Epithelial cell of prostate (primary cell): ENCODE measurements at regions not wholly inside any gene's neighbourhood (a gene's known extent, or its start where the extent isn't known, plus 50 kb on each side); places are given as distances from the start of the nearest gene placed in this dataset.
"Not testable (repeated sequence)": the region's sequence is repeated elsewhere in the genome, so short reads cannot be mapped to it uniquely, and the experiment has no call there.

ENCODE experiments used
- DNase-seq: peaks from one replicate; pipeline ENCODE4 v3.0.0-alpha.2; 2011; ENCODE audit warnings: low read depth, low spot score
- H3K27ac ChIP-seq: fragments of 450-650 bp; 2 replicates; pipeline ENCODE4 v1.5.1; 2017; ENCODE audit warnings: mild to moderate bottlenecking

- peak; percentile 65 for DNase-seq
- no peak overlapping the region for H3K27ac ChIP-seq
These were observed 129.1 kb downstream of the TNFRSF21 start for GRCh38 chr6:47180633-47181032.

- no peak overlapping the region for H3K27ac ChIP-seq
- no peak for DNase-seq
These were observed 130.4 kb downstream of the TNFRSF21 start for GRCh38 chr6:47179286-47179685.

- H3K27ac ChIP-seq: no peak overlapping the region
- no peak for DNase-seq
These were observed 133.5 kb upstream of the ADGRF1 start for GRCh38 chr6:47175656-47176055.

DNA sequence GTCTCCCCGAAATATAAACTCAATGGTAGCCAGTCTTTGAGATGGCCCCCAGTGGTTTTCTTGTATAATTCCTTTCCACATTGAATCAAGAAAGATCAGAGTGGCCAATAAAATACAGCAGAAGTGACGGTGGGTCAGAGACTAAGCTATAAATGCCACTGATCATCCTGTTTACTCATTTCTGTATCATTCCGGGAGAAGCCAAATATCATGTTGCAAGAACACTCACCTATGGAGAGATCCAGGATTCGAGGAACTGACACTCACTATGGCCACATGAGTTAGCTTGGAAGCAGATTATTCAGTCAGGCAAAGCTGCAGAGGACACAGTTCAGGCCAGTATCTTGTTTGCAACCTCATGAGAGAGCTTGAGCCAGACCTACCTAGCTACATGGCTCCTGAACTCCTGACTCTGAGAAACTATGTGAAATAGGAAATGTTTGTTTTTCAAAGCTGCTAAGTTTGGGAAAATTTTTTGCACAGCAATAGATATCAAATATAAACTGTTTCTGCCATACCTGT, 132.4 kb upstream of the ADGRF1 start:
- H3K27ac ChIP-seq: peak overlapping the region; percentile 7
- DNase-seq: no peak

DNA sequence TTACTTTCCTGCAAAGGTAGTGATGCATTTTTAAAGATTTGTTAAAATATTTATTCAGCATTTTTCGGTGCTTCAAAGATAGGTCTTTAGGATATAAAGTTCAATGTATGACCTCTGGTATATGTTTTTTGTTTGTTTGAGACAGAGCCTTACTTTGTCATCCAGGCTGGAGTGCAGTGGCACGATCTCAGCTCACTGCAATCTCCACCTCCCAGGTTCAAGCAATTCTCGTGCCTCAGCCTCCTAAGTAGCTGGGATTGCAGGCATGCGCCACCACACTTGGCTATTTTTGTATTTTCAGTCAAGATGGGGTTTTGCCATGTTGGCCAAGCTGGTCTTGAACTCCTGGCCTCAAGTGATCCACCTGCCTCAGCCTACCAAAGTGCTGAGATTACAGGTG, 131.9 kb upstream of the ADGRF1 start:
- H3K27ac ChIP-seq: peak overlapping the region; percentile 7
- not testable (repeated sequence) for DNase-seq

- not testable (repeated sequence) for DNase-seq, H3K27ac ChIP-seq
These were observed 131.0 kb upstream of the ADGRF1 start for GRCh38 chr6:47173145-47173544.

DNA sequence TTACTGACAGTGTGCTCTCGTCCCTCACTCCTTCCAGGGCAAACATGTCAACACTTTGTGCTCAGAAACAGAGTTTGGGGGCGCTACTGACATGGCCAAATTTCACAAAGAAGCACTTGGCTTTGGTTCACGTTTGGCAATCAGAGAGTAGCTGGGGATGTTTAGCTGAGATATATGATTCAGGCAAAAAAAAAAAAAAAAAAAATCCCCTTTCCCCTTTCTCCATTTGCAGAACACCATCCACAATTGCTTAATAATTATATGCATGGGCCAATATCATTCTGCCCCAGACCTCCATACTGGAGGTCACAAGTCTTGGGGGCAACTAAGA, 128.4 kb upstream of the ADGRF1 start:
- H3K27ac ChIP-seq: peak overlapping the region; percentile 88
- no peak for DNase-seq

- DNase-seq: peak; percentile 92
- H3K27ac ChIP-seq: peak overlapping the region; percentile 88
These were observed 127.9 kb upstream of the ADGRF1 start for GRCh38 chr6:47169785-47170616.

- H3K27ac ChIP-seq: peak overlapping the region; percentile 88
- peak; percentile 100 for DNase-seq
These were observed 126.0 kb upstream of the ADGRF1 start for GRCh38 chr6:47168180-47168579.

DNA sequence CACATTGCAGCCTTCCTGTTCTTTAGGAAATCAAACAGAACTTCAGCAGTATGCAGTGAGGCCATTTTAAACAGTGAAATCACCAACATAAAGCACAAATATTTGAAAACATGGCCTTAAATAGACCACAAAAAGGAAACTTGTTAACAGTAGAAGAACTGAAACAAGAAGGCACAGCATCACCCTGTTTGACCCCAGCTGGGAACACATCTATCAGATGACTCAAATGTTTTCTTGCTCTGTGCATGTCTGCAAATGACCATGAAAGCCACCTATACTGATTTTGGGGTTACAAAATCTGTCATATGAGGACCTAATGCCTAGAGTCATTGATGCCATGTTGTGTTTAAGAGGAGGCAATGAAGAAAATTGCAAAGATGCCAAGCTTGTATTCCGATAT, 123.8 kb upstream of the ADGRF1 start:
- DNase-seq: no peak
- H3K27ac ChIP-seq: no peak overlapping the region

GRCh38 chr6:47164877-47165276, 122.7 kb upstream of the ADGRF1 start:
- no peak overlapping the region for H3K27ac ChIP-seq
- DNase-seq: no peak

DNA sequence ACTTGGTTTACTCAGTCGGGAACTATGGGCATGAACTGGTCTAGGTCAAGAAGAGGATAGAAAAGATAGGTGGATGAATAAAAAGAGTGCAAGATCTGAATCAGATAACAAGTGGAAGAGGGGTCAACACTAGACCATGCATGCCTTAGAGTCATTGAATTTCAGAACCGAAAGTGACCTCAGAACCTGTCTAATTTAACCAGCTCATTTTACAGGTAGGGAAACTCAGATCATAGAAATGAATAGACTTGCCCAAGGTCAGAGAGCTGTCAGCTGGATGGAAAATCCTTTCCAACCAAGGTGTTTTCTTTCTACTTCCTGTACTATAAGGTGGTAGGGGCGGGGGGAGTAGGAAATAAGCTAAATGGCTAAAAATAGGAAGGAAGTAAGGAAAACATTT, 121.4 kb upstream of the ADGRF1 start:
- no peak for DNase-seq
- no peak overlapping the region for H3K27ac ChIP-seq

DNA sequence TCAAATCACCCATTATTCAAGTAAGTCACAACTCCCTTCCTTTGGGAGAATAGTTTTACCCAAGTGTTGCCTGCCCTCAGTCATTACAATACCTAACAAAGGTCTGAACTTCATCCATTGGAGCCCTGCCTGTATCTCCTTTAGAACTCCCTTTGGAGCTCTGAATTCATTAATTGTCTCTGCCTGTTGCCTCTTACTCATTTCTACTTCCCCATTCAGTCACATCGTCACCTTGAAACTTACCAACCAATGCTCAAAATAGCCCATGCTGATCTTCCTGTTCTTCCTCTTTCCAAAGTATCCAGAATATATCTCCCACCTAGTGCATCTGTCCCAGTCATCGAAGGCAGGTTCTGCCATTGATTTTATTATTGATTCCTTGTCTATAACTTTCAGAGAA, 120.7 kb upstream of the ADGRF1 start:
- peak overlapping the region; percentile 75 for H3K27ac ChIP-seq
- no peak for DNase-seq

DNA sequence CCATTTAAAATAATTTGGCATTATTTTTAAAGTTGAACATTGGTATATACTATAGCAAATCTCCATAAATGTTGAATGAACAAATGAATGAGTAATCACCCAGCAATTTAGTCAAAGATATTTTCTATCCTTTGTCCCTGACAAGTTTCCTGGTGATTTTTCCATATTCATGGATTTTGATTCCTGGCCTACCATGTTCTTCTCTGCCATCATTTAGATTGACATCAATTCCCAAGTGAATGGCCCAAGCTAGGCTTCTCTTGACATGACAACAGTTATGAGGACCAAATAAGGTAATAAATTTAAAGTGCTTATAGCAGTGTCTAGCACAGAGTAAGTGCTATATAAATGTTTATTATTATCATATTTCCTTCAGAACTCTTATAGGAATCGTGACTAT, 120.1 kb upstream of the ADGRF1 start:
- DNase-seq: no peak
- peak overlapping the region; percentile 75 for H3K27ac ChIP-seq

- DNase-seq: peak; percentile 69
- H3K27ac ChIP-seq: peak overlapping the region; percentile 75
These were observed 119.1 kb upstream of the ADGRF1 start for GRCh38 chr6:47161176-47161687.

DNA sequence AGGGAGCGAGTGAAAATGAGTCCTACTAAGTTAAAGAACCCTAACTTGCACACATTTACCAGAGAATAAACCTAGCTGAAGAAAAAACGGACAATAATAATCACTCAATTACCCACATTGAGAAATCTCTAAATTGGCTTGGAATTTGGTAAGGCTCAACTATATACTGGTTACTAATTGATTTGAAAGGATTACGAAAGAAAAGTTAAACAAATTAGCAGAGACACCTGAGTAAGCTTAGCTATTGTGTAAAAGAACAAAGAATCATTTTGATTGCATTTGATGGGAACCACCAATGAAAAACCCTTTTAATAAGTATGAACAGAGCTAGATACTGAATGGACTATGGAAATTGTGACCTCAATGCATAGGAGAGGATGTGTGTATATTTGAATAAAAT, 118.6 kb upstream of the ADGRF1 start:
- no peak for DNase-seq
- peak overlapping the region; percentile 75 for H3K27ac ChIP-seq

- DNase-seq: no peak
- H3K27ac ChIP-seq: no peak overlapping the region
These were observed 117.6 kb upstream of the ADGRF1 start for GRCh38 chr6:47159763-47160162.

GRCh38 chr6:47157653-47158219, 115.6 kb upstream of the ADGRF1 start:
- no peak overlapping the region for H3K27ac ChIP-seq
- DNase-seq: no peak

DNA sequence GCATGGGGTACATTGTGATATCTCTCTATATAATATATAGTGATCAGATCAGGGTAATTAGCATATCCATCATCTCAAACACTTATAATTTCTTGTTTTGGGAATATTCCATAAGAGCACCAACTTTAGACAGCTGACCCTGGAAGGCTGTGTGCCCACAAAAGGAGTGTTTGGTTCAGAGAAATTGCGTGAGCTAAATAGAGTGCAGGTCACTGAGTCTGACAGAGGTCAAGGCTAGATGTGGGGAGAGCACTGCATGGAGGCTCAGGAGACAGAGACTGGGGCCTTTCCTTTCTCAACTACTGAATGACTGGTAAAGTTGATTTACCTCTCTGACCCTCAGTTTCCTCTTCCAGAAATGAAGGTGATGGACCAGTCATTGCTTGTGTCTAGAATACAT, 114.9 kb upstream of the ADGRF1 start:
- DNase-seq: no peak

DNA sequence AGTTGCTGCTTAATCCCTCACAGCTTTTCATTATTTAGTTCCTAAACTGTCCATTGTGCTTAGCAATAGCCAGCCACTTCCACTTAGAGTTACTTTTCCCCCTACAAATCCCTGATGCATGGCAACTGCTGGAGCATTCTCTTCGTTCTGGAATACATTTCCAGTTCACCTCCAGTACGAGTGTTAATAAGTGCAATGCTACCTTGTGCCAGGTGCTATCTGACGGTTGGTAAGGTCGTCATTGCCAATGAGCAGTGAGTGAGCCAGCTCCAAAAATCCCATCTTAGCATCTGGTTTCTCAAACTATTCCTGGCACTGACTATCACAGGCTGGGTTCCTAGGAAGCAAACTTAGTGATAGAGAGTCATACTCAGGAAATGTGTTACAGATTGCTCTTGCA, 114.1 kb upstream of the ADGRF1 start:
- H3K27ac ChIP-seq: no peak overlapping the region
- no peak for DNase-seq

More for the DNA sequence above, 114.9 kb upstream of the ADGRF1 start:
- H3K27ac ChIP-seq: no peak overlapping the region

- no peak overlapping the region for H3K27ac ChIP-seq
- DNase-seq: no peak
These were observed 111.2 kb upstream of the ADGRF1 start for GRCh38 chr6:47153404-47153755.
